HEK293 (cell line): ENCODE measurements at regions not wholly inside any gene's neighbourhood (a gene's known extent, or its start where the extent isn't known, plus 50 kb on each side); places are given as distances from the start of the nearest gene placed in this dataset.

Source experiments
- CTCF ChIA-PET: fragments of 350-600 bp; formaldehyde crosslinking; extraction: SDS; loops from one replicate; lab custom pipeline; 2021; ENCODE audit warnings: antibody characterized with exemption; lab: Yijun Ruan, JAX
- POLR2A ChIA-PET: fragments of 300-600 bp; formaldehyde crosslinking; extraction: SDS; loops from one replicate; lab custom pipeline; 2020; ENCODE audit warnings: antibody characterized with exemption, inconsistent platforms; lab: Yijun Ruan, JAX
- H3K27ac ChIP-seq: fragments of 200-500 bp; sonication (Bioruptor generic); 2 replicates; pipeline ENCODE4 v1.5.1; 2014; ENCODE audit warnings: low read depth, low read length, control low read depth, inconsistent platforms; ENCODE audit errors: extremely low read depth
- H3K36me3 ChIP-seq, 2 experiments: fragments of 200-500 bp in 1 of 2; sonication (Bioruptor generic) in 1 of 2; 1 replicate in 1 of 2; 2 replicates in 1 of 2; pipeline ENCODE4 v1.5.1; 2014 to 2017; ENCODE audit warnings: inconsistent platforms in 2 of 2, low read length in 2 of 2; ENCODE audit not compliant: control insufficient read depth in 2 of 2, insufficient read depth in 1 of 2
- H3K4me1 ChIP-seq: fragments of 200-500 bp; sonication (Bioruptor generic); 2 replicates; pipeline ENCODE4 v1.5.1; 2014; ENCODE audit warnings: mild to moderate bottlenecking, low read length, inconsistent platforms; ENCODE audit not compliant: control insufficient read depth, insufficient read depth
- H3K4me3 ChIP-seq: 2 replicates; pipeline ENCODE4 v1.5.1; 2011; ENCODE audit warnings: low read depth, mild to moderate bottlenecking, control low read depth, low read length, moderate library complexity
- H3K9me3 ChIP-seq: fragments of 200-500 bp; sonication (Bioruptor generic); 2 replicates; pipeline ENCODE4 v1.5.1; 2014; ENCODE audit warnings: low read depth, low read length, inconsistent platforms; ENCODE audit not compliant: control insufficient read depth, insufficient read depth
- KLF1 ChIP-seq: fragments of 450-650 bp; formaldehyde crosslinking; IDR thresholded peaks from 2 replicates; pipeline ENCODE4 v1.5.1; 2016; ENCODE audit warnings: missing biosample characterization, missing genetic modification characterization
- KLF16 ChIP-seq: fragments of 450-650 bp; formaldehyde crosslinking; IDR thresholded peaks from 2 replicates; pipeline ENCODE4 v1.5.1; 2017; ENCODE audit warnings: missing biosample characterization, missing genetic modification characterization
- MEIS1 ChIP-seq: sonication (generic); formaldehyde crosslinking; IDR thresholded peaks from 2 replicates; pipeline ENCODE4 v1.8.1; 2022; ENCODE audit warnings: missing genetic modification reagents, mild to moderate bottlenecking, borderline replicate concordance
- MYNN ChIP-seq: fragments of 450-650 bp; formaldehyde crosslinking; IDR thresholded peaks from 2 replicates; pipeline ENCODE4 v1.5.1; 2016; ENCODE audit warnings: missing biosample characterization, missing genetic modification characterization, borderline replicate concordance
- PBX3 ChIP-seq: sonication (generic); formaldehyde crosslinking; IDR thresholded peaks from 2 replicates; pipeline ENCODE4 v1.8.1; 2022; ENCODE audit warnings: mild to moderate bottlenecking, moderate library complexity, missing genetic modification reagents
- PRDM2 ChIP-seq: fragments of 450-650 bp; formaldehyde crosslinking; IDR thresholded peaks from 2 replicates; pipeline ENCODE4 v1.5.1; 2016; ENCODE audit warnings: missing biosample characterization, missing genetic modification characterization, borderline replicate concordance
- REPIN1 ChIP-seq: fragments of 450-650 bp; formaldehyde crosslinking; IDR thresholded peaks from 2 replicates; pipeline ENCODE4 v1.5.1; 2017; ENCODE audit warnings: missing biosample characterization, missing genetic modification characterization, low read depth
- SETDB1 ChIP-seq: IDR thresholded peaks from one replicate; pipeline ENCODE4 v1.6.1; 2017; ENCODE audit warnings: mild to moderate bottlenecking, low read length, moderate library complexity, mixed read lengths; ENCODE audit not compliant: insufficient read length
- SP3 ChIP-seq: fragments of 450-650 bp; formaldehyde crosslinking; IDR thresholded peaks from 2 replicates; pipeline ENCODE4 v1.5.1; 2016; ENCODE audit warnings: missing biosample characterization, missing genetic modification characterization
- ZBTB48 ChIP-seq: fragments of 450-650 bp; formaldehyde crosslinking; IDR thresholded peaks from 2 replicates; pipeline ENCODE4 v1.5.1; 2016; ENCODE audit warnings: missing biosample characterization, missing genetic modification characterization
- ZFP69B ChIP-seq: fragments of 450-650 bp; formaldehyde crosslinking; IDR thresholded peaks from 2 replicates; pipeline ENCODE4 v1.5.1; 2016; ENCODE audit warnings: missing biosample characterization, missing genetic modification characterization
- ZNF10 ChIP-seq: fragments of 450-650 bp; formaldehyde crosslinking; IDR thresholded peaks from 2 replicates; pipeline ENCODE4 v1.5.1; 2017; ENCODE audit warnings: missing biosample characterization, missing genetic modification characterization
- ZNF214 ChIP-seq: fragments of 450-650 bp; formaldehyde crosslinking; IDR thresholded peaks from 2 replicates; pipeline ENCODE4 v1.5.1; 2017; ENCODE audit warnings: missing biosample characterization, mild to moderate bottlenecking, missing genetic modification characterization, borderline replicate concordance
- ZNF221 ChIP-seq: fragments of 450-650 bp; formaldehyde crosslinking; IDR thresholded peaks from 2 replicates; pipeline ENCODE4 v1.5.1; 2017; ENCODE audit warnings: missing biosample characterization, missing genetic modification characterization, borderline replicate concordance
- ZNF26 ChIP-seq: fragments of 450-650 bp; formaldehyde crosslinking; IDR thresholded peaks from 2 replicates; pipeline ENCODE4 v1.5.1; 2016; ENCODE audit warnings: missing biosample characterization, missing genetic modification characterization
- ZNF280C ChIP-seq: fragments of 450-650 bp; formaldehyde crosslinking; IDR thresholded peaks from 2 replicates; pipeline ENCODE4 v1.5.1; 2016; ENCODE audit warnings: missing biosample characterization, missing genetic modification characterization
- ZNF391 ChIP-seq: fragments of 450-650 bp; formaldehyde crosslinking; IDR thresholded peaks from 2 replicates; pipeline ENCODE4 v1.5.1; 2016; ENCODE audit warnings: low read depth, missing biosample characterization, missing genetic modification characterization, borderline replicate concordance
- ZNF423 ChIP-seq: fragments of 450-650 bp; formaldehyde crosslinking; IDR thresholded peaks from 2 replicates; pipeline ENCODE4 v1.5.1; 2016; ENCODE audit warnings: missing biosample characterization, missing genetic modification characterization
- ZNF544 ChIP-seq: fragments of 450-650 bp; formaldehyde crosslinking; IDR thresholded peaks from 2 replicates; pipeline ENCODE4 v1.5.0; 2017; ENCODE audit warnings: missing biosample characterization, missing genetic modification characterization
- ZNF580 ChIP-seq: fragments of 450-650 bp; formaldehyde crosslinking; IDR thresholded peaks from 2 replicates; pipeline ENCODE4 v1.5.1; 2016; ENCODE audit warnings: missing biosample characterization, missing genetic modification characterization
- ZNF645 ChIP-seq: fragments of 450-650 bp; formaldehyde crosslinking; IDR thresholded peaks from 2 replicates; pipeline ENCODE4; 2016; ENCODE audit warnings: missing biosample characterization, missing genetic modification characterization

GRCh38 chr11:98564233-98564632 lies 456.5 kb upstream of the CNTN5 start:
- Histone ChIP-seq H3K36me3 (no peaks in the 10 kb centered on the region), H3K27ac (no peak overlapping the region), H3K4me3 (no peak overlapping the region), H3K4me1 (no peaks in the 10 kb centered on the region), H3K9me3 (no peaks in the 10 kb centered on the region)
- POLR2A ChIA-PET = no interaction called here
- CTCF ChIA-PET = no interaction called here
- TF ChIP-seq ZNF423 (tag by site-specific recombination) (no peak), ZNF10 (no peak), MEIS1 (CRISPR knock-in tag) (no peak), MYNN (tag by site-specific recombination) (no peak), PBX3 (no peak), KLF16 (tag by site-specific recombination) (no peak), ZNF544 (tag by site-specific recombination) (no peak), ZNF214 (tag by site-specific recombination) (no peak), ZNF221 (tag by site-specific recombination) (no peak), ZNF26 (no peak), ZNF391 (no peak), ZNF580 (no peak), ZNF645 (tag by site-specific recombination) (no peak), SP3 (tag by site-specific recombination) (no peak)

GRCh38 chr11:98564881-98565280 lies 455.9 kb upstream of the CNTN5 start:
- Histone ChIP-seq H3K27ac (no peak overlapping the region), H3K9me3 (no peaks in the 10 kb centered on the region), H3K4me3 (no peak overlapping the region), H3K4me1 (no peaks in the 10 kb centered on the region)
- CTCF ChIA-PET = no interaction called here
- POLR2A ChIA-PET = no interaction called here
- no peak for TF ChIP-seq KLF1 (tag by site-specific recombination)
- no peak for TF ChIP-seq ZFP69B (tag by site-specific recombination)
- TF ChIP-seq PRDM2 = no peak
- TF ChIP-seq ZBTB48 (tag by site-specific recombination) = no peak
- TF ChIP-seq SETDB1 = no peak
- TF ChIP-seq ZNF280C = no peak
- TF ChIP-seq REPIN1 (tag by site-specific recombination) = no peak
- TF ChIP-seq, all 188 proteins: peak for 0
- no peaks in the 10 kb centered on the region for H3K36me3 ChIP-seq
